Ascending aorta (tissue), 2 donors: ENCODE measurements at regions not wholly inside any gene's neighbourhood (a gene's known extent, or its start where the extent isn't known, plus 50 kb on each side); places are given as distances from the start of the nearest gene placed in this dataset.
"Not testable (repeated sequence)": the region's sequence is repeated elsewhere in the genome, so short reads cannot be mapped to it uniquely, and the experiment has no call there.

ENCODE experiments used
- DNase-seq, 2 donors: peaks; one replicate each; pipeline ENCODE4 v3.0.0-alpha.2; 2019; ENCODE audit warnings: low spot score in 2 of 2
- H3K27ac ChIP-seq, 2 donors: fragments of 200-600 bp; sonication (generic); one replicate each; pipeline ENCODE4 v1.5.1; 2016 to 2017; ENCODE audit warnings: mild to moderate bottlenecking in 1 of 2
- H3K27me3 ChIP-seq: fragments of 200-600 bp; sonication (generic); one replicate; pipeline ENCODE4 v1.5.1; 2017
- H3K36me3 ChIP-seq, 2 donors: fragments of 200-600 bp; sonication (generic); one replicate each; pipeline ENCODE4 v1.5.1; 2016
- H3K4me1 ChIP-seq, 2 donors: fragments of 200-600 bp; sonication (generic); one replicate each; pipeline ENCODE4 v1.5.1; 2016 to 2017; ENCODE audit warnings: mild to moderate bottlenecking in 1 of 2
- H3K4me3 ChIP-seq, 2 donors: fragments of 200-600 bp; sonication (generic); one replicate each; pipeline ENCODE4 v1.5.1; 2016 to 2017; ENCODE audit warnings: mild to moderate bottlenecking in 1 of 2
- H3K9me3 ChIP-seq, 2 donors: fragments of 200-600 bp; sonication (generic); one replicate each; pipeline ENCODE4 v1.5.1; 2016
- intact Hi-C: fragments of 100-400 bp; cut with DNase I; formaldehyde crosslinking; loops from one replicate; pipeline ENCODE4 v1.15.1; 2023
- TF ChIP-seq, protein P1 (sequence below), 3 experiments: fragments of 200-600 bp in 2 of 3; fragments of 450-650 bp in 1 of 3; sonication (generic) in 2 of 3; IDR thresholded peaks; one replicate each; pipeline ENCODE4 v1.5.1; 2016 to 2019; ENCODE audit warnings: antibody characterized with exemption in 3 of 3, mild to moderate bottlenecking in 1 of 3, moderate library complexity in 1 of 3

DNA sequence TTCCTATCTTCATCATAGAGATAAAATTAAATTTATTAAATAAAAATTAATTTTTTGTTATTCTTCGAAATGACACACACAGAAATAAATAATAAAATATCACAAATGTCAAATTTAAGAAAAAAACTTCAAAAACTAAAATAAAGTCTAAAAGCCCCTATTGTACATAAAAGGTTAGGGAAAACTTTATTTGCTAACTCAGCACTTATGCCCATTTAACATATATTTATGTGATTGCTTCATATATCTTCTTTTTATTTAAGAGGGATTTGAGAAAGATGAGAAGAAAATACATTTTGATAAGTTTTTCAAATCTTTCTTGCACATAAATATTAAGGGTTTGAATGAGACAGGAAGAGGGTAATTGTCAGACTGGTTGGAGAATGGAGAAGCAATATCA is 2350.4 kb upstream of the RAG2 start:
- Histone ChIP-seq H3K27me3 (no peaks in the 10 kb centered on the region), H3K4me3 (no peak overlapping the region), H3K4me1 (no peaks in the 10 kb centered on the region), H3K9me3 (no peaks in the 10 kb centered on the region), H3K27ac (no peak overlapping the region), H3K36me3 (no peaks in the 10 kb centered on the region)
- intact Hi-C loops: no loop called here
- no peak for DNase-seq
- TF ChIP-seq, protein P1, sequence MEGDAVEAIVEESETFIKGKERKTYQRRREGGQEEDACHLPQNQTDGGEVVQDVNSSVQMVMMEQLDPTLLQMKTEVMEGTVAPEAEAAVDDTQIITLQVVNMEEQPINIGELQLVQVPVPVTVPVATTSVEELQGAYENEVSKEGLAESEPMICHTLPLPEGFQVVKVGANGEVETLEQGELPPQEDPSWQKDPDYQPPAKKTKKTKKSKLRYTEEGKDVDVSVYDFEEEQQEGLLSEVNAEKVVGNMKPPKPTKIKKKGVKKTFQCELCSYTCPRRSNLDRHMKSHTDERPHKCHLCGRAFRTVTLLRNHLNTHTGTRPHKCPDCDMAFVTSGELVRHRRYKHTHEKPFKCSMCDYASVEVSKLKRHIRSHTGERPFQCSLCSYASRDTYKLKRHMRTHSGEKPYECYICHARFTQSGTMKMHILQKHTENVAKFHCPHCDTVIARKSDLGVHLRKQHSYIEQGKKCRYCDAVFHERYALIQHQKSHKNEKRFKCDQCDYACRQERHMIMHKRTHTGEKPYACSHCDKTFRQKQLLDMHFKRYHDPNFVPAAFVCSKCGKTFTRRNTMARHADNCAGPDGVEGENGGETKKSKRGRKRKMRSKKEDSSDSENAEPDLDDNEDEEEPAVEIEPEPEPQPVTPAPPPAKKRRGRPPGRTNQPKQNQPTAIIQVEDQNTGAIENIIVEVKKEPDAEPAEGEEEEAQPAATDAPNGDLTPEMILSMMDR (IDR thresholded peaks at IDR 0.05): no peak

DNA sequence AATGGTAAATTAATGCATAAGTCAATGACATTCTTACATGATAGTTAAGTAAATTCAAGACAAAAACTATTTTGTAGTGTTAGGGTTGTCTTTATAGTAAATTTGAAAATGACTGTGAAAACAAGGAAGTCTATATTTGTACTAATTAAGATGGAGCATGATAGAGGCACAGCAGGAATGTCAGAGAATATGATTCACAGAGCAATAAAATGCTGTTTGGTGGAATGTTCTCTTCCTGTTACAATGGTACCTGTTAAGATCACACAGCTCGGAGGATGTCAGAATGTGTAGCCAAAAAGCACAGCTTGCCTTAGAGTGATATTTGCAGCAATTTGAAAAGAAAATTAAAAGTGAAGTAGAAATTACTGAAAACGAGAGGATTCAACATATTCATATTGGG is 2339.7 kb upstream of the RAG2 start:
- Histone ChIP-seq H3K36me3 (no peaks in the 10 kb centered on the region), H3K27me3 (no peaks in the 10 kb centered on the region), H3K4me1 (no peaks in the 10 kb centered on the region), H3K9me3 (no peaks in the 10 kb centered on the region), H3K27ac (no peak overlapping the region), H3K4me3 (no peak overlapping the region)
- intact Hi-C loops: no loop called here
- no peak for DNase-seq
- TF ChIP-seq, protein P1 (IDR thresholded peaks at IDR 0.05): no peak

DNA sequence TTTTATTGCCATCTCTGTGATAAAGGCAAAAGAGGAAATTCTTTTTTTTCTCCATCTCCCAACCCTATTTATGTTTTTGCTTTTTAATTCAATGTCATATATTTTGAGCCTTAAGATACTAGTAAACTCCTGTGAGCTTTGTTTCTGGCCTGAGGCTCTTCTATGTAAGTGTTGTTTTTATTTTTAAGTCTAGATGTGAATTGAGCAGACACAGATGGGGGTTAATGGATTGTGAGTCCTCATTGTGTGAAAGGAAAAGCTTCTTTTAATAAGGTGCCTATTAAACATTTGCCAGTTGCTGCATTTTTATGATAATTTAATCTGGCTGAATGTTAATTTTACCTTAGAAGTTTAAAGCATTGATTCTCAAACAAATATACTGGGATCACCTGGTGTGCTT is 2337.9 kb upstream of the RAG2 start:
- Histone ChIP-seq H3K36me3 (no peaks in the 10 kb centered on the region), H3K27me3 (no peaks in the 10 kb centered on the region), H3K4me3 (no peak overlapping the region), H3K9me3 (peaks cover 0 to 13% of the 10 kb centered on the region in 2 donors), H3K27ac (no peak overlapping the region), H3K4me1 (no peaks in the 10 kb centered on the region)
- intact Hi-C loops: no loop called here
- DNase-seq: no peak
- TF ChIP-seq, protein P1 (IDR thresholded peaks at IDR 0.05): no peak

DNA sequence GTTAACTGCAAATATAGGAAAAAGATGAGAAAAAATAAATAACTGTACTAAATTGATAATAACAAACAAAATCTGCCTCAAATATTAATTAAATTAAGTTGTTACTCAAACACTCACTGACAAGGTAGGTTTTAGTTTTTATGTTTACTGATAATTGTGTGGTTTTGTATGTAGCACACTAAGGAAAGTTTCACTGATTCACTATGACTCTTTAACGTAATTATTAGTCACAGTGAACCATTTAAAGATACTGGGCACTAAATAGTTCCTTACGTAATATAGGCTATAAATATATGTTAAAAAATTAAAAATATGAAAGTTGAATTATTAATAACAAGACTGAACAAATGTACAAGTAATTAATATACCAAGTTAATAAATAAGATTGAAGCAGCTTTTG is 2330.0 kb upstream of the RAG2 start:
- no peaks in the 10 kb centered on the region for H3K4me1 ChIP-seq
- H3K27me3 ChIP-seq: no peaks in the 10 kb centered on the region
- H3K36me3 ChIP-seq: no peaks in the 10 kb centered on the region
- H3K27ac ChIP-seq: no peak overlapping the region
- DNase-seq: no peak
- intact Hi-C loops: no loop called here
- H3K4me3 ChIP-seq: no peak overlapping the region
- H3K9me3 ChIP-seq: peaks cover 0 to 14% of the 10 kb centered on the region in 2 donors
- TF ChIP-seq, protein P1 (IDR thresholded peaks at IDR 0.05): no peak

DNA sequence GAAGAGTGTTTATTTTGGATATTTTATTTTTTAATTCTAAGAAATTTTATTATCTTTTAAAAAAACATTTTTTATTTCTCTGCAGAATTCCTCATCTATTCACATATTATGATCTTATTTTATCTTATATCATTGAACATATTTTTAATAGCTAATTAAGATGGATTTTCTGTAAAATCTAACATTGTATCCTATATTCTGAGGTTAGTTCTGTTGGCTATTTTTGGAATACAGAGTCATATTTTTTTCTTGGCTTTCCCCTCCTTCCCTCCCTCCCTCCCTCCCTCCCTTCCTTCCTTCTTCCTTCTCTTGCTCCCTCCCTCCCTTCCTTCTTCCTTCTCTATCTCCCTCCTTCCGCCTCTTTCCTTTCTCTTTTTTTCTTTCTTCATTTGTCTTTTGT is 2326.6 kb upstream of the RAG2 start:
- TF ChIP-seq, protein P1 (IDR thresholded peaks at IDR 0.05): no peak
- Histone ChIP-seq H3K27ac (no peak overlapping the region), H3K9me3 (no peaks in the 10 kb centered on the region), H3K4me1 (no peaks in the 10 kb centered on the region), H3K36me3 (no peaks in the 10 kb centered on the region), H3K4me3 (no peak overlapping the region), H3K27me3 (no peaks in the 10 kb centered on the region)
- no peak for DNase-seq
- intact Hi-C loops: no loop called here

DNA sequence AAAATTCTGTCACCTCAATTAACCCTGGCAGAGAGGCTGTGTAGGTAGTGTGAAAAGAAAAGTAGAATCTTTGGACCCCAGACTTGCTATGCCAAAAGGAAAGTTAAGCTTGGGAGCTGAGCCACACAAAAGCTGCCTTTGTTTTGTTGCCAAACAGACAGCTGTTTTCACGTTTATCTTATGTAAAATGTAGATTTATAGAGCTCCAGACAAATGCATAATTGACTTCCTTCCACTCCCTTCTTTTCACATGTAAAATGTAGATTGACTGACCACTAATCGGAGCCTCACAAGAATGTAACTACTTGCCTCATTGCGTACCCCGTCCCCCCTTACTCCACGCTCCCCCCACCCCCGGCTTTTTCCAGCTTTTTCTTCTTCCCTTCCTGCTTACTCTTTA is 2302.2 kb upstream of the RAG2 start:
- intact Hi-C loops: no loop called here
- Histone ChIP-seq H3K4me1 (no peaks in the 10 kb centered on the region), H3K4me3 (no peak overlapping the region), H3K27me3 (no peaks in the 10 kb centered on the region), H3K9me3 (no peaks in the 10 kb centered on the region), H3K36me3 (no peaks in the 10 kb centered on the region), H3K27ac (no peak overlapping the region)
- TF ChIP-seq, protein P1 (IDR thresholded peaks at IDR 0.05): no peak
- no peak for DNase-seq

DNA sequence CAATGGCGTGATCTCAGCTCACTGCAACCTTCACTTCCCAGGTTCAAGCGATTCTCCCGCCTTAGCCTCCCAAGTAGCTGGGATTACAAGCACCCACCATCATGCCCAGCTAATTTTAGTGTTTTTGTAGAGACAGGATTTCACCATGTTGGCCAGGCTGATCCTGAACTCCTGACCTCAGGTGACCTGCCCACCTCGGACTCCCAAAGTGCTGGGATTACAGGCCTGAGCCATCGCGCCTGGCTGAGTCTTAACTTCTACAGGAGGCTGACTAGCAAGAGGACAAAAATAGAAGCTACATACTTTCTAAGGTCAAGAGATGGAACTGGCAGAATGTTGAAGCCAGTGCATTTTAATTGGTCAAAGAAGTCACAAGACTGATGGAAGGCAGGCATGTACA is 2296.2 kb upstream of the RAG2 start:
- intact Hi-C loops, H3K4me3 ChIP-seq: not testable (repeated sequence)

More for the DNA sequence above, 2296.2 kb upstream of the RAG2 start:
- H3K27ac ChIP-seq, H3K27me3 ChIP-seq, DNase-seq, H3K36me3 ChIP-seq, H3K4me1 ChIP-seq, H3K9me3 ChIP-seq: not testable (repeated sequence)
